GM21381 (cell line): ENCODE measurements at regions not wholly inside any gene's neighbourhood (a gene's known extent, or its start where the extent isn't known, plus 50 kb on each side); places are given as distances from the start of the nearest gene placed in this dataset.

Experiments used
- ATAC-seq: cut with Tn5 transposase; IDR thresholded peaks from one replicate; pipeline ENCODE4 v1.9.1; 2021; ENCODE audit warnings: mild to moderate bottlenecking, moderate library complexity; ENCODE audit not compliant: unreplicated experiment

DNA sequence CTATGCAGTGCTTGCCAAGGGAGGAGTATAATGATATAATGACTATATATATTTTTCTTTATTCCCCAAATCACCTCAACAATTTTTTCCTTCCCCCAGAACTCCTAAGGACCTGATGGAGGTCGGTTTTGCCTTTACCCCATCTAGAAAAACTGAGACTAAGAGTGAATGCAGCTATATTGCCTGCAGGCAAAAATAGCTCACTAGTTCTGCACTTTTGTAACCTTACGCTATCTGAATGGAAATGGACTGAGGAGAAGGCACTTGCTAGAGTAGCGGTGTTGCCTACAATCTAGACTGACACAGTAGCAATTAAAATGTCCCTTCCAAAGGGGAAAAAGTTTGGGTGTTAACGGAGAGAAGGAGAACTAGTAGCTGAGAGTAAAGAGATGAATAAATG is 379.5 kb upstream of the SEMA6D start:
- no peak for ATAC-seq

DNA sequence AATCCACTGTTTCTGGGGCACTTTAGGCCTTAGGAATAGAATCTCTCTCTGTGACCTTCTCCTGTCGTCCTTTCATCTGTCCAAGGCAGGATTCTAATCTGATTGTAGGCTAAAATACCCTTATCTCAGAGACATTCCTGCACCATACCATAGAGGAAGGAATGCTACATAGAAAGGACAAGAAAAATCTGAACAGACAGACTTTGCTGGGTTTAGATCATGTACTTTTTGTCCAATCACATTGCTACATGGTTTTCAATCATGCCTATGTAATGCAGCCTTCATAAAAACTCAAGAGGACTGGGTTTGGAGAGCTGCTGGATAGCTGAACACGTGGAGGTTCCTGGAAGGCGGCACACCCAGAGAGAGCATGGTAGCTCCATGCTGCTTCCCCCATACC is 378.5 kb upstream of the SEMA6D start:
- ATAC-seq: no peak

DNA sequence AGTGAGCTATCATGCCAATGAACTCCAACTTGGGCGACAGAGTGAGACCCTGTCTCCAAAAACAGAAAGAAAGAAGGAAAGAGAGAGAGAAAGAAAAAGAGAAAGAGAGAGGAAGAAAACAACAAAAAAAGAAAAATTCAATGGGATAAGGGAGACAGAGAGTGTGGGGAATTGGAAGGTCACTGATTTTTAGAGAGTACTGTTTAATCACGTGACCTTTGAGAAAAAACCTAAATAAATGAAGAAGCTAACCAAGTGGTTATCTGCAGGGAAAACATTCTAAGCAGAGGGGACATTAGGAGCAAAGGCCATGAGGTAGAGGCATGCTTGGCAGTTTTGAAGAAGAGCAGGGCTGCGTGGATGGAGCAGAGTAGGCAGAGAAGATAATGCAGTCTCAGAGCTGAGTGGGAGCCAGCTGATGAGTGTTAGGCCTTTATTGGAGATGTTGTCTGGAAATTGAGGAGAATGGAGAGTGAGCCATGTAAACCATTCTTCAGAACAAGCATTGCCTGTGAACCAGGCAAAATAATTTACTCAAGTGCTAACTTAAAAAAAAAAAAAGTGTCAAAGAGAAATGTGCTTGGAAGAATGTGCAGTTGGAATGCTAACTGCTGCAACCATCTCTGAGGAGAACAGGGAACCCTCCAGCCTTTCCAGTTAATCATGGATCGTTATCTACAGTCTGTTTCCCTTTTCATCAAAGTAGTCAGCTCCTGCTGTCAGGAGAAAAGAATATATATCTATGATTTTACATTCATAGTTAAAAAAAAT is 377.3 kb upstream of the SEMA6D start:
- ATAC-seq: no peak

DNA sequence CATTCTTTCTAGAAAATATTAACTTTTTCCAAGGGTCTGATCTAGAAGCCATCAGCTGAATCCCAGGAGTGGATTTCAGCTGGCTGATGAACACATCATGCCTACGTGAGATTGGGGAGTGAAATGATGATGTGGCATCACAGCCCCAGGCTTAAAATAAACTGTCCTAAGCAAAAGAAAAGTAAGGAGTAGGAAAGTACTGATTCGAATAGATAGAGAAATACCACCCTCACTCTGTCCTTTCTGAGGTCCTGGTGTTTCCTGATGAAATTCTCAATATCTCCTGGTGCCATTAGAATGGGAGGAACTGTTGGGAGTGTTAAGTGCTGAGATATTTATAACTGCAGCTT is 376.8 kb upstream of the SEMA6D start:
- no peak for ATAC-seq

DNA sequence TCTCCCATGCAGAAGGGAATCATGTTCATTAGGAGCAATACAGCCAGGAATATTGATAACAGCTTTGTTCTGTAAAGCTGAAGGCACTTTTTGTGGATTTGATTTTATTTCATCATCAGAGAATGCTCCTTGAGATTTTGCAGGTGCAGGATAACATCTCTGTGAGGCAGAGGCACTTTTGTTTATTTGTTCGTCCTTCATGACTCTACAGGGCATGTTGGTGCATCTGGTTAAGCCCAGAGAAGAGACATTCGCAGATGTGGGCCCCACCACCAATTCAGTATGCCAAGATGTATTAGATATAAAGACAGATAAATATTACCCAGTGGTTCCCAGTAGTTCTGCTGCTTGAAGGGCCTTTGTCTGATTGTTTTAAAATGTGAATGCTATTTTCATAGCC is 368.1 kb upstream of the SEMA6D start:
- ATAC-seq: no peak

DNA sequence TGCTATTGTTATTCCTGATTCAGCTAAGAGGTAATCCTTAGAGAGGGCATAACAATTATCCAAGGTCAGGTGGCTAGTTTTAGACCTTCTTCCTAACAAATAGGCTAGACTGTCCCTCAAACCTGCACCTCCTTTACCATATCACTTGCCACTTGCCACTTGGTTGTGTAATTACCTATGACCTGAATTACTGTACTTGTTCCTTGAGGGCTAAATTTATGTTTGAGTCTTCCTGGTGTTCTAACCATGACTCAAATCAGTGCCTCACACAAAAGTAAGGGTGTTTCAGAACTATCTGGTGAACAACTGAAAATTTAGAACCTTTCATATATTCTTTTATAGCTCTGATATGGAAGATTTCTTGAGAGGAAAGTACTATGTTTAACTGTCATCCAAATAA is 365.8 kb upstream of the SEMA6D start:
- ATAC-seq: no peak

DNA sequence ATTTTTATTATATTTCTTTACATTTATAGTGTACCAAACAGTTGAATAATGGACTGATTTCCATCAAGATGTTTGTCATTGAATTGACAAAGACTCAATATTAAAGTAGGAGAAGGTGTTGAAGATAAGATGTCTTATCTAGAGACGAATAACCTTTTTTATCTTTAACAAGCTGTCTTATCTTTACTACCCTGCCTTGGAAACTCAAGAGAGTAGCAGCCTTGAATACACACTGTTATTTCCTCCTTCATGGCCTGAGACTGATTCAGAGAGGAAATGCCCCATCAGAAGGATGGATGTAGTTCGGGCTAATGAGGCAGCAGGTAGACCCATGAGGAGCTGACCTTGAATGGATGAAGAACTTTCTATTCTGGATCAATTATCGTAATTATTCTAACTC is 365.1 kb upstream of the SEMA6D start:
- ATAC-seq: no peak

DNA sequence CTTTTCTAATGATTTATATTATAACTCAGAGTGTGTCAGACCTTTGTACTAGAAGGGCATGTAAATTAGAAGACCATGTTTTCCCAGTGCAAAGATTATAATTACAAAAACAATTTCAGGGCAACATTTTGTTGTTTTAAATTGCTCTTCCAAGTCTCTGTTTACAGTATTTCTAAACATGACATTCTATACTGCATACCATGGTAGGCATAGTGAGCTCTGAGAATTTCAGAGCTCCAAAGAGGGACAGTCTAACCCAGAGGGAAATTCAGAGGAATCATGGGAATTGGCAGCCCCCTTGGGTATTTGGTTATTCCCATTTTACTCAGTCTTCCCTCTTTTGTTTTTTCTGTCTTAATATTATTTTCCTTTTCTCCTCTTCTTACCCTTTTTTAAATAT is 361.5 kb upstream of the SEMA6D start:
- ATAC-seq: no peak

DNA sequence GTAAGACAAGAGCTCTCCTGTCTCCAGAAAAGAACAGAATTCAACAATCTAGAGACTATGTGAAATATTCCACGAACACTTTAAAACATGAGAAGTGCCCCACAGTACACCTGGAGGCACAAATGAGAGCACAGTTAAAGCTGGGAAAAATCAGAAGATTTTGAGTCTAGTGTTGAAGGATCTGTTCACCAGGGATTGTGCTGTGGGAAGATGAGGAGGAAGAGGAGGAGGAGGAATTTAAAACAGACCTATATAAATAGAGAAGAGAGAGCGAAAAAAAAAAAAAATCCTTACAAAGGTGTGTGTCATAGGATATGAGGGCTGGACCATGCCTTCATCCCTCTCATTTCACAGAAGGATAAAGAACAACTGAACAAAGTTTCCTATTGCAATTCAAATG is 361.0 kb upstream of the SEMA6D start:
- no peak for ATAC-seq

DNA sequence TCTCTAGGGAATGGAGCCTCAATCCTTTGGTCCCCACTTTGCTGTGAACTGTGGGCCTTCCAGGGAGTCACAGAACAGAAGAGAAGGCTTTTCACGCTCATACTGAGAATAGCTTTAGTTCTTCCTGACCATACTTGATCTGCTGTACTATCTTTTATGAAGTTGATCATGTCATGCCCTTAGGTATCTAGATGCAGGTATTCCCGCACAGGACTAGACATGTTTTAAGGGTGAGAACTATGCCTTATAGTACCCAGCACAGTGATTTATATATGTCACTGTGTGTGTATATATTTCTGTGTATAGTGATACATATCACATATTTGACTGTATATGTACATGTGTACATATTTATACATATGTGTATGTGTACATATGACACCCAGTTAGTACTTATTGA is 358.4 kb upstream of the SEMA6D start:
- no peak for ATAC-seq

DNA sequence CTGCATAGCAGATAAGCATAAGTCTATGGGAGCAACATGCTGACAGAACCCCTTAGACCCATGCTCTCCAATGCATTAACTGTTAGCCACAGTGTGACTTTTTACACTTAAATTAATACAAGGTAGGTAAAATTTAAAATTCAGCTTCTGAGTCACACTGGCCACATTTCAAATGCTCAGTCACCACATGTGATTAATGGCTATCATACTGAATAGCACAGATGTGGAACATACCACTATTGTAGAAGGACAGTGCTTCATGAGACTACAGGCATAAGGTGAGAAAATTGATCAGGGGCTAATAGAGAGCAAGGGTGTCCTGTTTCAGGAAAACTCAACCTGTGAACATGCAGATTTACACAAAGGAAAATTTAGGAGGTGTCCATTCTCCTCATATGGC is 357.0 kb upstream of the SEMA6D start:
- no peak for ATAC-seq

DNA sequence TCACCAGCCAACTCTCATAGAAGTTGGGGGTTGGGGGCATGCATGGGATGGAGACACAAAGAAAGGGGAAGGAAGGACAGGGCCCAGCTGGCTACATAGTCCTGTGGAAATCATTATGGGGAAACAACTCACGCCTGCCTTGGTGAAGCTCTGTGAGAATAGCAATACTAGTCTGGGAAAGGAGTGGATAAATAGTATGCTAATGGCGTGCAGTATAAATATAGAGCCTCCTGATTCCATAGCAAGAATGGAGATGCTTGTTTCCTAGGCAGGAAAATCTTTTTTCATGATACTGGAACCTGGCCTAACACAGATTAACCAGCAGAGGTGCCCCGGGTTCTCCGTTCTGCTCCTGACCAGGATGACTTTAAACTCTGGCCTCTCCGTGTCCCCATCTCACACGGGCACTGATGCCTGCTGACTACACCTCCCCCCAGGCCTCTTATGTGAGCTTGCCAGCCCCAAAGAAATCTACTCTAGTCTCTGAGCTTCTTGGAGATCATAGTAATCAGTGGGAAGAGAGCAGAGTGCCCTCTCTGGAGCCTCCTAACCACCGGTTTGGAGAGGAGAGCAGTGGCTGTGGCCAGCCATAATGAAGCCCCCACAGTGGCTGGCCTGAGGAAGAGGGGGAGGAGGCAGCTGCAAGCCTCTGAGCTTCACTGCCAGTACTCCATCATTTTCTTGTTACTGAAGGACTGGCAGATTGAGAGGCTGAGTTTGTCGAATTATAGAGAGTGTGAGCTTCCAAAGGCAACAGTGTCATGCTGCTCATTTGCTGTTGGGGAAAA is 355.0 kb upstream of the SEMA6D start:
- ATAC-seq: no peak

DNA sequence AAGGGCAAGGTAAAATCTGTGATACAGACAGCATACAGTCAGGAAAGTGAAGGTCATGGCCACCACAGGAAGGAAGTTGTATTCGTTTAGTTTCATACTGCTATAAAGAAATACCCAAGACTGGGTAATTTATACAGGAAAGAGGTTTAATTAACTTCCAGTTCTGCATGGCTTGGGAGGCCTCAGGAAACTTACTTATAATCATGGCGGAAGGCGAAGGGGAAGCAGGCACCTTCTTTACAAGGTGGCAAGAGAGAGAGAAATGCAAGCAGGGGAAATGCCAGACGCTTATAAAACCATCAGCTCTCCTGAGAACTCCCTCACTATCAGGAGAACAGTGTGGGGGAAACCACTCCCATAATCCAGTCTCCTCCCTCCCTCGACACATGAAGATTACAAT is 353.7 kb upstream of the SEMA6D start:
- ATAC-seq: no peak

DNA sequence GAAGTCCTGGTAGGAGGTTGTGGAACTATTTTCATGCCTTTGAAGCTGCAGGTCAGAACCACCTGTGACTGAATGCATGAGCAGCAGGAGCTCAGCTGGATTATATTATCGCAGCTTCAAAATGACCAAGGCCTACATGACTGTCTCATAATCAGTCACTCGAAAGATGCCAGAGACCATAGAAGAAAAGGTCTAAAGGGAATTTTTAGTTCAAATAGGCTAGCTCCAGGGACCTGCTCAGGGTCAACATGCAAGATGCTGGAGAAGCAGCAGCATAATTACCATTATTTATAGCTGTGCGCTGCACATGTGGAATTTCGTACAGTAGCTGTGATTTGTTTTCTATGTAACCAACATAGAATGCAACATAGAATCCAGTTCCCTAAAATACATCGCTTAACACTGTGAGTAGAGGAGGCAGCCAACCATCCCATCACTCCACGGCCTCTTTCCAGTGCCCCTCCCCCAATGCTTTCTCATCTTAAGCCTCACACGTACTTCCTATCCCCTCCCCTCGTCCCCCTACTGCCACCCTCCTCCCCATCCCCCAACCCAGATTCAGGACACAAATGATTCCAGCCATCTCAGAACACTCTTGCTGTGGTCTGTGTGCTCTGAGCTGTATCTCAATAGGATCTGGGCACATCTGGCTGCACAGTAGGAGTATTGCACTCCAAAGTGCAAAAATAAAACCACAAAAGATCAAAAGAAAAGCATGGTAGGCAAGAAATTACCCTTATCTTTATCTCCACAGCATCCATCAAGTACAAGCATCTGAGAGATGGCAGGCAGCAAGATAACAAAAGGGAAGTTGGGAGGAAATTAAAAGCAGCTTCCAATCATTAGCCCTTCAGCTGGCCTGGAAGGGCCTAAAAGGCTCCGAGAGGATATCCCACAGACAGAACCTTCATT is 352.8 kb upstream of the SEMA6D start:
- ATAC-seq: no peak

DNA sequence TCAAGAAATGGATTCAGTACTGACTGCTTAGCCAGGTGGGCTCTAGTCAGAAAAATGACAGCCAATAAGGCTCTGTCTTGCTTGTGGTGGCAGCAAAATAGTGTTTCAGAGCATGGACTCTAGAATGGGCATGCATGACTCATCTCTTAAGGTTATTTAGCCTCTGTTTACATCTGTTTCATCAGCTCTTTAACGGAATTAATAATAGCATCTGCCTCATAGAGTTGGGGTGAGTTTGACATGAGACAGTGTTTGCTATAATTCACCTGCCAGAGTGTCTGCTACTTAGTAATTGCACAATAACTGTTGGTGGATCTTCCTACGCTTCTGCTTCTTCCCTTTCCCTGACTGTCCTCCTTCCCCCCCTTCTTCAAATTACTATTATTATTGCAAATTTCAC is 350.4 kb upstream of the SEMA6D start:
- no peak for ATAC-seq

DNA sequence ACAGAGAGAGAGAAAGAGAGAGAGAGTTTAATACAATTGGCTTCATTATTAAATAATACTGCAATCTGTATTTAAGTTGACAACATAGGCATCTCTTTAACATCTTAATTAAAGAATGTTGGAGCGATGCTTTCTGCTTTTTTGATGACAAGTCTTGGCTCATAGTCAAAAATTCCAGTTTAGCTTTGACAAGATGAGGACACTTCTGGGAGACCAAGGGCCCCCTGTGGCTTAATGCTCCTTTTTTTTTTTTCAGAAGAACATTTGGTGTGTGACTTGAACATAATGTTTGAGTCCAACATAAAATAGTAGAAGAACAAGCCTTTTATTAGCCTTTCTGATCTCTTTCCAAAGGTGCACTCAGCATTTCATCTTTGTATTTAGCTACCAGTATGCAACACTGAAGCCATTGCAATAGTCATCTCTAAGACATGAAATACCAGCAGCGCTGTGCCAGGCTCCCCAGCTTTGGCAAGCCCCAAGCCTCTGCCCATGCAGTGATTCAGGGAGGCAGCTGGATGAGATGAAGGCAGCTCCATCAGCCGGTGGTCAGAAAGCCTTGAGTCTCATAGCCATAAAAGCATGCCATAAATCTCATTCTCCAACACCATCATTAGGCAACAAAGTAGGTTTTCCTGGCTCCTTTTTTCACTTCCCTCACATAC is 349.4 kb upstream of the SEMA6D start:
- ATAC-seq: no peak

DNA sequence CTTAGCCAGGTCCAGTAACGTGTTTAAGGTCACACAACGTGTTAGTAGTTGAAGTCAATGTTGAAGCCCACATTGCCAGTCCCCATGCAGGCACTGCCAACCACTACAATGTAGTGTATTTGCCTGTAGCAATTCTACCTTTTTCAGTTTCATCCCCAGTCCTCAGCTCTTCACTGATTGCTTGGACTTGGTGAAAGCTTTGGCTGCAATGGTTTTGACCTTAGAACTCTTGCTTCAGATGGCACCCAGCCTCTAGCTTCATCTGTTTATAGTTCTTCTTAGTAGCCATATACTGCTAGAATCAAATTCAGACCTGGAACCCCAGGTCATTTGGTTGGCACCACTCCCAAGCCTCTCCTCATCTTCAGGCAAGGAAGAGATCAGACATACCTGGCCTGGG is 345.4 kb upstream of the SEMA6D start:
- no peak for ATAC-seq

DNA sequence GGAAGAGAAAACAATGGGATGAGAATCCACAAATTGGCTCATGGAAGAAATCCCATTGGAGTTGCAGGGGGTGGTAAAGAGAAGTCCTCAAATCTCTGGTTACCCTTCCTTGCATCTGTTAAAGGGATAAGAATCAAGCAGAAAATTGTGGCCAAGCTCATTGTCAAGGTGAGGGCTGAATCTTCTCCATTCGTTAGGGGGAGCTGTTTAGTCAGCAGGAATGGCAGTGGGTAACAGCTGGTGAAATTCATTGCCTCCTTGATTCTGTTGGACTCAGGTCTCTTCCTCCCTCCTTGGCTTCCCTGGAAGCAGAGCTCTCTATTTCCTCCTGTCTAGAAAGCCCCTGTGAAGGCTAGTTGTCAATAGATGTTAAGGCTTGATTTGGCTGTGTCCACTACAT is 343.1 kb upstream of the SEMA6D start:
- no peak for ATAC-seq

DNA sequence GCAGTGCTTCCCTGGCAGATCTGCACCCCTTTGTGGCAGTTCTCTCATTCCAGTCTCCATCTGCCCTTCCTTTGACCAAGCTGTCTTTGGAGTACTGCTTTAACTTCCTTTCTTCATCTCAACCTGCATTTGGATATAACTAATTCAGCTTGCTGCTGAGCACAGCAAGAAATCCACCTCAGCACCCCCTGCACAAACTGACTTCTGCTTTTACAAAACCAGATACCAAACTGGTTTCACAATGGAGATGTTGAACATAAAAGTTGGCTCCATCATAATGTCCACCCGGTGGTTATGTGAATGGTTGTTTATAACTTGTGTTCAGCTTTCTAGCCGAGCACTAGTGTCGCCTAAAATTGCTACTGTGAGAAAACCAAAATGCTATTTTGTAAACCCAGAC is 341.1 kb upstream of the SEMA6D start:
- ATAC-seq: no peak

DNA sequence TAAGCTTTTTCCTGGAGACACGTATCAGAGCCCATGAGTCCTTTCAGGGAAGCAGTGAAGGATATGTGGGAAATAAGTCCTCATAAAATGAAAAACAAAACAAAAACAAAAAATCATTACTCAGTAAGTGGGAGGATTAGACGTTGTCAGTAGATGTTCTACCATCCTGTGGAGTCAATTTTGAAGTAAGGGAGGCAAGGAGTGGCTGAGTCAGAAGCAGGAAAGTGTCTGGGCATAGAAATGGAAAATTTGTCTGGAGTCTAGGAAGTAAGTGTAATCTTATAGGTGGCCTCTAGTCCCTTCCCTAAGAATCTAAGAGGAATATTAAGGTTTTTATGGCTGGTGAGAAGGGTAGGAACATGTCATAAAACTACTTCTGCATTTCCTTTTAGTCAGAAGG is 339.8 kb upstream of the SEMA6D start:
- ATAC-seq: no peak

DNA sequence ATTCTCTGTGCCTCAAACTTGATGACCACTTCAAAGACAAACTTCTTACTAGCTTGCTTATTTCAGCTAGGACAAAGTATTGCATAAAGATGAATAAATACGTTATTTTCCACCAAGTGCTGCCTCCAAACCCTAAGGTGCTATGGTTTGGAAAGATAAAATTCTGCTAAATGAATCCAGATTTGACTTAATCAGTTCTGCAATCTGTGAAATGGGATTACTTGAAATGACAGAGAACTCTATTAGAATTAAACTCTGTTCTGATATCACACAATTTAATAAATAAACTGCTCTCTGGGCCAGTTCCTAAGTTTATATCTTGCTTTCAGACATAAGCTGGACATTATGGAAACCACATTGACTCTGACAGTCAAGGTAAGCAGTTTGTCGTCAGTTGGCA is 338.8 kb upstream of the SEMA6D start:
- ATAC-seq: no peak
